Endothelial cell of umbilical vein (primary cell): ENCODE measurements at regions not wholly inside any gene's neighbourhood (a gene's known extent, or its start where the extent isn't known, plus 50 kb on each side); places are given as distances from the start of the nearest gene placed in this dataset.

ENCODE experiments used
- BruUV-seq: library from RNA; stranded (reverse); fragments of 400-500 nt; replicated peaks from 2 replicates; lab custom pipeline; 2021; lab: Mats Ljungman, UMichigan
- CTCF ChIA-PET: fragments of 300-600, 350-600 bp; sonication (Branson Sonifier 250); formaldehyde crosslinking; loops from one replicate; lab custom pipeline; 2021; ENCODE audit warnings: antibody characterized with exemption, inconsistent platforms; lab: Charles Lee
- POLR2A ChIA-PET: fragments of 300-600, 350-600 bp; sonication (Branson Sonifier 250); formaldehyde crosslinking; loops from one replicate; lab custom pipeline; 2021; ENCODE audit warnings: antibody characterized with exemption, inconsistent platforms; lab: Charles Lee
- DNase-seq: peaks from one replicate; pipeline ENCODE4 v3.0.0-alpha.2; 2011; ENCODE audit warnings: low read depth, low spot score
- FAIRE-seq: peaks from 2 replicates; lab custom pipeline; 2011; peaks lifted over from hg19 to GRCh38; lab: Jason Lieb, UNC
- H2AFZ ChIP-seq: 2 replicates; pipeline ENCODE4 v1.6.0; 2012; ENCODE audit warnings: low read depth, low read length, control low read depth, inconsistent platforms
- H3K27ac ChIP-seq: 2 replicates; pipeline ENCODE4 v1.5.1; 2011; ENCODE audit warnings: low read depth, mild to moderate bottlenecking, control low read depth, low read length, moderate library complexity; ENCODE audit not compliant: insufficient read depth
- H3K27me3 ChIP-seq, 2 experiments: 2 replicates each; pipeline versions ENCODE4 v1.6.0 to v1.6.1; 2011; ENCODE audit warnings: low read length in 2 of 2, mixed read lengths in 1 of 2; ENCODE audit not compliant: control insufficient read depth in 2 of 2, insufficient read depth in 2 of 2
- H3K36me3 ChIP-seq, 2 experiments: 2 replicates in 1 of 2; 3 replicates in 1 of 2; pipeline ENCODE4 v1.5.1; 2011; ENCODE audit warnings: low read length in 2 of 2, mild to moderate bottlenecking in 1 of 2, moderate library complexity in 1 of 2; ENCODE audit not compliant: control insufficient read depth in 2 of 2, insufficient read depth in 2 of 2; ENCODE audit errors: extremely low read depth in 1 of 2
- H3K4me1 ChIP-seq: 3 replicates; pipeline ENCODE4 v1.5.1; 2011; ENCODE audit warnings: mild to moderate bottlenecking, low read length; ENCODE audit not compliant: control insufficient read depth, insufficient read depth; ENCODE audit errors: extremely low read depth
- H3K4me2 ChIP-seq: 2 replicates; pipeline ENCODE4 v1.6.1; 2011; ENCODE audit warnings: low read length, control low read depth, mixed read lengths; ENCODE audit not compliant: insufficient read depth
- H3K4me3 ChIP-seq, 3 experiments: fragments of 200-600 bp in 1 of 3; sonication (generic), shearing (Covaris generic) in 1 of 3; replicated peaks in 1 of 3; 2 replicates each; pipeline ENCODE4 v1.5.1; 2011 to 2016; ENCODE audit warnings: control low read depth in 3 of 3, low read length in 3 of 3, mild to moderate bottlenecking in 2 of 3, inconsistent platforms in 1 of 3, low read depth in 1 of 3, moderate library complexity in 1 of 3; ENCODE audit not compliant: insufficient read depth in 1 of 3
- H3K79me2 ChIP-seq: 2 replicates; pipeline ENCODE4 v1.6.0; 2012; ENCODE audit warnings: low read length, inconsistent platforms; ENCODE audit not compliant: control insufficient read depth, insufficient read depth
- H3K9ac ChIP-seq: replicated peaks from 2 replicates; pipeline ENCODE3; 2011; ENCODE audit warnings: low read length, control low read depth; ENCODE audit not compliant: insufficient read depth; ENCODE audit errors: extremely low read depth
- H3K9me1 ChIP-seq: replicated peaks from 3 replicates; pipeline ENCODE4 v1.6.0; 2011; ENCODE audit warnings: mild to moderate bottlenecking, low read length; ENCODE audit not compliant: control insufficient read depth, insufficient read depth; ENCODE audit errors: extremely low read depth
- H3K9me3 ChIP-seq: replicated peaks from 2 replicates; pipeline ENCODE4 v1.5.1; 2012; ENCODE audit warnings: low read length, inconsistent platforms; ENCODE audit not compliant: control insufficient read depth, insufficient read depth
- H4K20me1 ChIP-seq: replicated peaks from 2 replicates; pipeline ENCODE3; 2011; ENCODE audit warnings: mild to moderate bottlenecking, low read length; ENCODE audit not compliant: control insufficient read depth, insufficient read depth; ENCODE audit errors: extremely low read depth
- EZH2 ChIP-seq: IDR thresholded peaks from 2 replicates; pipeline ENCODE4 v1.6.1; 2012; ENCODE audit warnings: borderline replicate concordance, low read depth, mild to moderate bottlenecking, moderate library complexity, low read length, inconsistent platforms; ENCODE audit not compliant: severe bottlenecking
- FOS ChIP-seq: IDR thresholded peaks from 2 replicates; pipeline ENCODE4 v1.6.1; 2011; ENCODE audit warnings: mild to moderate bottlenecking, low read length, moderate library complexity, borderline replicate concordance; ENCODE audit not compliant: insufficient read depth
- GATA2 ChIP-seq: IDR thresholded peaks from 2 replicates; pipeline ENCODE4 v1.7.0; 2011; ENCODE audit warnings: low read depth, mild to moderate bottlenecking, moderate library complexity, mixed read lengths, low read length; ENCODE audit not compliant: insufficient read length, insufficient read depth
- JUN ChIP-seq: IDR thresholded peaks from 2 replicates; pipeline ENCODE4 v1.6.1; 2011; ENCODE audit warnings: borderline replicate concordance, low read depth; ENCODE audit not compliant: insufficient read length, insufficient read depth
- MYC ChIP-seq: IDR thresholded peaks from one replicate; pipeline ENCODE4 v1.6.1; 2011; ENCODE audit warnings: mild to moderate bottlenecking, low read depth, low read length
- POLR2A ChIP-seq: IDR thresholded peaks from 2 replicates; pipeline ENCODE4 v1.6.1; 2012; ENCODE audit warnings: low read depth, mild to moderate bottlenecking, control low read depth, low read length
- POLR2AphosphoS5 ChIP-seq: IDR thresholded peaks from 2 replicates; pipeline ENCODE4 v1.6.1; 2012; ENCODE audit warnings: low read depth, mild to moderate bottlenecking, control low read depth, low read length, moderate library complexity; ENCODE audit not compliant: insufficient read depth
- dilution Hi-C: fragments of 300-500 bp; cut with MboI; formaldehyde crosslinking; loops from one replicate; pipeline ENCODE4 v1.15.0; 2019; ENCODE audit warnings: low sequenced_read_pairs; ENCODE audit not compliant: extremely low pct_ligation_motif_present
- intact Hi-C: fragments of 100-400 bp; cut with micrococcal nuclease; formaldehyde crosslinking; loops from one replicate; pipeline ENCODE4 v1.10.0; 2022
- TF ChIP-seq, protein P1 (sequence below), 2 donors: IDR thresholded peaks; 1 replicate in 1 of 2; 2 replicates in 1 of 2; pipeline ENCODE4 v1.5.1; 2011; ENCODE audit warnings: low read length in 2 of 2, mild to moderate bottlenecking in 2 of 2, moderate library complexity in 2 of 2, control low read depth in 1 of 2, inconsistent platforms in 1 of 2, low read depth in 1 of 2; ENCODE audit not compliant: insufficient read depth in 1 of 2; ENCODE audit errors: extremely low read depth in 1 of 2
- TF ChIP-seq, protein P2 (sequence below): IDR thresholded peaks from 2 replicates; pipeline ENCODE4 v1.6.1; 2011; ENCODE audit not compliant: insufficient read depth, insufficient read length

DNA sequence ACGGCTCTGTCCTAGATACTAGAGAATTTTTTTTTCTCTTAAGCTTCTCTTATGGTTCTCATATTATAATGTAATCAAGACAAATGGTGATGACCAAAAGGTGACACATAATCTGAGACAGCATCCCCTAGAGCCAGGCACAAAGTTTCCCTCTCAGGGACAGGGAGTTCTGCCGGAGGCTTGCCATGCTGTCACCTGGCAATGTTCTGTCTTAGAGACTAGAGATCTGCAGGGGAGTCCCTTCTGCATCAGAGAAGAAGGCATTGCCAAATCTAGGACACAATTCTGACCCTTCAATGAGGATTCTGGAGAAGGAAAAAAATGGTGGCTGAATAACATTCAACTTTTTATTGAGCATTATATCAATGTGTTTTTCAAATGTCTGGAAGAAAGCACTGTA, 261.2 kb upstream of the TRPC7 start:
- H3K4me2 ChIP-seq, result no peak overlapping the region
- no peak for TF ChIP-seq POLR2AphosphoS5
- no peak for TF ChIP-seq FOS
- TF ChIP-seq, protein P1, sequence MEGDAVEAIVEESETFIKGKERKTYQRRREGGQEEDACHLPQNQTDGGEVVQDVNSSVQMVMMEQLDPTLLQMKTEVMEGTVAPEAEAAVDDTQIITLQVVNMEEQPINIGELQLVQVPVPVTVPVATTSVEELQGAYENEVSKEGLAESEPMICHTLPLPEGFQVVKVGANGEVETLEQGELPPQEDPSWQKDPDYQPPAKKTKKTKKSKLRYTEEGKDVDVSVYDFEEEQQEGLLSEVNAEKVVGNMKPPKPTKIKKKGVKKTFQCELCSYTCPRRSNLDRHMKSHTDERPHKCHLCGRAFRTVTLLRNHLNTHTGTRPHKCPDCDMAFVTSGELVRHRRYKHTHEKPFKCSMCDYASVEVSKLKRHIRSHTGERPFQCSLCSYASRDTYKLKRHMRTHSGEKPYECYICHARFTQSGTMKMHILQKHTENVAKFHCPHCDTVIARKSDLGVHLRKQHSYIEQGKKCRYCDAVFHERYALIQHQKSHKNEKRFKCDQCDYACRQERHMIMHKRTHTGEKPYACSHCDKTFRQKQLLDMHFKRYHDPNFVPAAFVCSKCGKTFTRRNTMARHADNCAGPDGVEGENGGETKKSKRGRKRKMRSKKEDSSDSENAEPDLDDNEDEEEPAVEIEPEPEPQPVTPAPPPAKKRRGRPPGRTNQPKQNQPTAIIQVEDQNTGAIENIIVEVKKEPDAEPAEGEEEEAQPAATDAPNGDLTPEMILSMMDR (IDR thresholded peaks at IDR 0.05; ENCODE audit: extremely low read depth in 1 of 2, insufficient read depth in 1 of 2, low read depth in 1 of 2, low read length in 2 of 2), result no peak
- TF ChIP-seq POLR2A, result no peak
- TF ChIP-seq JUN, result no peak
- no peak for TF ChIP-seq GATA2
- TF ChIP-seq, protein P2, sequence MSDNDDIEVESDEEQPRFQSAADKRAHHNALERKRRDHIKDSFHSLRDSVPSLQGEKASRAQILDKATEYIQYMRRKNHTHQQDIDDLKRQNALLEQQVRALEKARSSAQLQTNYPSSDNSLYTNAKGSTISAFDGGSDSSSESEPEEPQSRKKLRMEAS, result no peak
- TF ChIP-seq MYC, result no peak
- no peak for TF ChIP-seq EZH2
- no peaks in the 10 kb centered on the region for H3K27me3 ChIP-seq
- H3K4me3 ChIP-seq, result no peak overlapping the region
- no peaks in the 10 kb centered on the region for H3K9me1 ChIP-seq
- BruUV-seq, result no TSS peak
- H3K36me3 ChIP-seq, result no peaks in the 10 kb centered on the region
- H4K20me1 ChIP-seq, result no peaks in the 10 kb centered on the region
- dilution Hi-C loops (no loop called here), intact Hi-C loops (no loop called here)
- H3K79me2 ChIP-seq, result no peaks in the 10 kb centered on the region
- no peak for FAIRE-seq
- ChIA-PET CTCF (interaction anchor here (1.0 kb wide), 1 partner anchor 9 kb away, joined by 3 read pairs; no protein-coding TSS in a partner anchor), POLR2A (no interaction called here)
- no peak for DNase-seq
- H3K9me3 ChIP-seq, result no peaks in the 10 kb centered on the region
- no peak overlapping the region for H2AFZ ChIP-seq
- H3K9ac ChIP-seq, result no peak overlapping the region
- H3K27ac ChIP-seq, result no peak overlapping the region
- H3K4me1 ChIP-seq, result peaks cover 18% of the 10 kb centered on the region
